ENCODE measurements at regions not wholly inside any gene's neighbourhood (a gene's known extent, or its start where the extent isn't known, plus 50 kb on each side); places are given as distances from the start of the nearest gene placed in this dataset.

GRCh38 chr19:56988299-56988698 lies 131.5 kb upstream of the USP29 start:
- TF ChIP-seq HOXA7 (CRISPR knock-in tag; IDR thresholded peaks at IDR 0.05) (no peak), TP53 (CRISPR knock-in tag; IDR thresholded peaks at IDR 0.05) (no peak)
- TF ChIP-seq, protein P1, sequence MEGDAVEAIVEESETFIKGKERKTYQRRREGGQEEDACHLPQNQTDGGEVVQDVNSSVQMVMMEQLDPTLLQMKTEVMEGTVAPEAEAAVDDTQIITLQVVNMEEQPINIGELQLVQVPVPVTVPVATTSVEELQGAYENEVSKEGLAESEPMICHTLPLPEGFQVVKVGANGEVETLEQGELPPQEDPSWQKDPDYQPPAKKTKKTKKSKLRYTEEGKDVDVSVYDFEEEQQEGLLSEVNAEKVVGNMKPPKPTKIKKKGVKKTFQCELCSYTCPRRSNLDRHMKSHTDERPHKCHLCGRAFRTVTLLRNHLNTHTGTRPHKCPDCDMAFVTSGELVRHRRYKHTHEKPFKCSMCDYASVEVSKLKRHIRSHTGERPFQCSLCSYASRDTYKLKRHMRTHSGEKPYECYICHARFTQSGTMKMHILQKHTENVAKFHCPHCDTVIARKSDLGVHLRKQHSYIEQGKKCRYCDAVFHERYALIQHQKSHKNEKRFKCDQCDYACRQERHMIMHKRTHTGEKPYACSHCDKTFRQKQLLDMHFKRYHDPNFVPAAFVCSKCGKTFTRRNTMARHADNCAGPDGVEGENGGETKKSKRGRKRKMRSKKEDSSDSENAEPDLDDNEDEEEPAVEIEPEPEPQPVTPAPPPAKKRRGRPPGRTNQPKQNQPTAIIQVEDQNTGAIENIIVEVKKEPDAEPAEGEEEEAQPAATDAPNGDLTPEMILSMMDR (IDR thresholded peaks at IDR 0.05): no peak

Measured in A549 (cell line).